ENCODE measurements at regions not wholly inside any gene's neighbourhood (a gene's known extent, or its start where the extent isn't known, plus 50 kb on each side); places are given as distances from the start of the nearest gene placed in this dataset.

- no peak for DNase-seq
These were observed 50.5 kb downstream of the RGS12 start for GRCh38 chr4:3343358-3343757.

GRCh38 chr4:3344104-3344503, 51.3 kb downstream of the RGS12 start:
- DNase-seq, result no peak

- no peak for DNase-seq
These were observed 51.8 kb downstream of the RGS12 start for GRCh38 chr4:3344596-3344995.

- no peak for DNase-seq
These were observed 52.6 kb downstream of the RGS12 start for GRCh38 chr4:3345384-3345783.

GRCh38 chr4:3346146-3346545, 53.3 kb downstream of the RGS12 start:
- DNase-seq, result peak; percentile 65

GRCh38 chr4:3347871-3348270, 55.0 kb downstream of the RGS12 start:
- no peak for DNase-seq

GRCh38 chr4:3348621-3349020, 55.8 kb downstream of the RGS12 start:
- no peak for DNase-seq

DNA sequence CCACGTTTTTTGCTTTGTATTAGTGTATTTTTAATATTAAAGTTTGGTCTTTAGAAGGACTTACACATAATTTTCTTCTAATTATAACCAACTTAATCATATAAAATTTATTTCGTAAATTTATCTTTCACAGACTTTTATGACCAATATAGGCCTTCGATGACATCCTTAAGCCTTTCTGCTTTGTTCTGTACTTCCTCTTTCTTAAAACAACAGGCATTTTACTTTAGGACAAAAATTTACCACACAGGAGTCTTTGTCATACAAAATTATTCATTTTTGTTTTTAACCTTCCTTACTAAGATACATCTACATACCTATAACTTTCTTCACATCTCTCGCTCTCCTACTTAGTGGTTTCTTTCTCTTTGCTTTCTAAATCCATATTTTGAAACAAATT, 56.3 kb downstream of the RGS12 start:
- no peak for DNase-seq

GRCh38 chr4:3351997-3352396, 59.2 kb downstream of the RGS12 start:
- DNase-seq, result no peak

DNA sequence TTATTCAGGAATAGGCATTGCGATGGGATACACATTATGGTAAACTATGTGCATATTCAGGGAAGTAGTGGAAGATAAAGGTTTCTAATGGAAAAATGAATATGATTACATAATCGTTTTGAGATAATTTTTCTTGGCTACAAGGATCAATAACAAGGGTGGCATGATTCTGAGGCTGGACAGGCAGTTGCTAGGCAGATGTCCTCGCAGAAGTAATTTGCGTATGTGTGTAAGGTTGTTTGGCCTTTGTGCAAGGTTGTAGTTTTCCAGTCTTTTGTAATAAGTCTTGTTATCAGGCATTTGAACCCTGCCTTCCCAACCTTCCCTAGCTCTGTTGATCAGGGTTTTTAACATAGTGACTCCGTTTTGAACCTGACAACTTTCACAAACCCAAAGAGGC, 59.7 kb downstream of the RGS12 start:
- no peak for DNase-seq

DNA sequence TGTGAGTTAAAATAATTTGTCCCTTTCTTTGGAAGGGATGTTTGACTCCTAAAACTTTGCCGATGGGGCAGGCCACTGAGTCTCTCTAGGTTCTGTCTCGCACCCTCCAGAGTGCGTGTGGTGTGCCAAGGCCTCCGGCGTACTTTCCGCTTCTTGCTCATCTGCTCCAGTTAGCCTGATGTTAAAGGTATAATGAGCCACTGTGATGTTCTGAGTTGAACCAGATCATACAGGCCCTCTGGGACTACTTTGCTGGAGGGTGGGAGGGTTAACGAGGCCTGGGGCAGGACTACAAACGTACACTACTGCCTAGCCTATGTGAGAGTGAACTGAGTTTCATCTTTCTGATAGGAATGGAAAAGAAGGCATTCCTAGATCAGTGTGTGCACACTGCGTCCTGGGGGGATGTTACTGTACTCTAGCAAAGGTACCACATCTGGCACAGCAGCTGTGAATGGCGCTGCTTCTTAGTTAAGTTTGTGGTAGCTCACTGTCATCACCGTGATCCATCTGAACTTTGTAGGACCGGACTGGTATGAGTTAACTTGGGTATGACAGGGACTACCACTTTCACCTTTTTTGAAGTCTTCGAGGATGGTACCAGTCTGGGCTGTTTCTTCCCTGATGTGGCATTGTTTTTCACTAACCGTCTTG, 60.2 kb downstream of the RGS12 start:
- DNase-seq, result no peak

DNA sequence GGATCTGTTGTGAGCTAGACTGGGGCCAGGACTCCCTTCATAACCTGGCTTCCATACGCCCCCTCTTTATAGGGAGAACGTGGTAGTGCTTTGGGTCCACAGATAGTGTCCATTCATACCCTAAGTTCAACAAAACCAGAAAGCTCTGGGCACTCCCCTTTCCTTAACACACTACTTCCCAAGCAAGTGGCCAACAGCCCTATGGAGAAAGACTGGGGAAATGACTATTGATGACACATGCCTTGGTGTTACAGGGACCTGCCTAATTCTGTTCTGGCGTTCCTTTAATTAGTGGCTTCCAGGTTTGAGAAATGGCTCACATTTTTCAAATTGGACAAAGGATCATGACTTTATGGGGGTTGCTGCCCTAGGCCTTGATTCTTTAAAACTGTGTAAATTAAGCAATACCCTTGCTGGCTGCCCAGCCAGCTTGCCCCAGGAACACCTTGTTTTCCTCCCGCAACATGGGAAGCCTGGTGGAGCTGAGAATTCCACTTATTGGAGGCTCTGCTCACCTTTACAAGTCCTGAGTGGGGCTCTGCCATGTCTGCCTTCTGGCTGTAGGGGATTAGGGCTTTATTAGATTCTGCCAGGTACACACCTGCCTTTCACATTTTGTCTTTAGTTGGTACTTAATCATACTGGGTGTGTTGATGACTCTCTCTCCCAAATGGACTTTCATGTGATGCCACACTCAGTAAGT, 61.1 kb downstream of the RGS12 start:
- no peak for DNase-seq

DNA sequence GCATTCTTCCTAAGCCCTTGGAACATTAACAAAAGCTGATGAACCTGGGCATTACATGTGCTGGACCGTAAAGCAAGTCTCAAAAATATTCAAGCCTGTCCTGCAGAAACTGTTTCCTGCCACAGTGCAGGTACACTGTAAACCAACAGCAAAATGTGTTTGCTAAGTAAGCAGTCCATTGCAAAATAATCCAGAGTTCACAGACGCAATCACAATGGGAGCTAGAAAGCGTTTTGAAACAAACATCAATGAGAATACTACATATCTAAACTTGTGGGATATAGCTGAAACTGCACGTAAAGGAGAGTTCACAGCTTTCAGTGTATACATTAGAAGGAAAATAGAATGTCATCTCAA, 61.6 kb downstream of the RGS12 start:
- no peak for DNase-seq

DNA sequence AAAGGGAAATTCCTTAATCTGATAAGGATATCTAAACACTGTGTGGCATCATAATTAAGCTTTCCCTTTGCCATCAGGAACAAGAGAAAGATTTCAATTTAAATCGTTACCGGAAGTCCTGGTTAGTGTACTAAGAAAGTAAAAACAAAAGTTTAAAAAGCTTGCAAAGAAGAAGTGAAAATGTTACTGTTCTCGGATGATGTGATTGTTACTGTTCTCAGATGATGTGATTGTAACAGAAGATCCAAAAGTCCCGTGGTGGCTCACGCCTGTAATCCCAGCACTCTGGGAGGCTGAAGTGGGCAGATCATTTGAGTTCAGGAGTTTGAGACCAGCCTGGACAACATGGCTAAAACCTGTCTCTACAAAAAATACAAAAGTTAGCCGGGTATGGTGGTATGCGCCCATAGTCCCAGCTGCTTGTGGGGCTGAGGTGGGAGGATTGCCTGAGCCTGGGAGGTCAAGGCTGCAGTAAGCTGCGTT, 62.5 kb downstream of the RGS12 start:
- DNase-seq, result no peak

DNA sequence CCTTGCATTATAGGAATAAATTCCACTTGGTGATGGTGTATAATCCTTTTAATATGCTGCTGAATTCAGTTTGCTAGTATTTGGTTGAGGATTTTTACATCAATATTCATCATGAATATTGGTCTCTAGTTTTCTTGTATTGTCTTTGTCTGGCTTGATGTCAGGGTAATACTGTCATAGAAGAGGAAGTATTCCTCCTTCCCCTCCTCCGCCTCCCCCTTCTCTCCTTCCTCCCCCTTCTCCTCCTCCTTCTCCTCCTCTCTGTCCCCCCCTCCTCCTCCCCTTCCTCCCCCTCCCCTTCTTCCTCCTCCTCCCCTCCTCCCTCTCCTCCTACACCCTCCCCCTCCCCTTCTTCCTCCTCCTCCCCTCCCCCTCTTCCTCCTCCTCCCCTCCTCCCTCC, 65.8 kb downstream of the RGS12 start:
- DNase-seq, result no peak

- no peak for DNase-seq
These were observed 68.0 kb downstream of the RGS12 start for GRCh38 chr4:3360777-3361176.

DNA sequence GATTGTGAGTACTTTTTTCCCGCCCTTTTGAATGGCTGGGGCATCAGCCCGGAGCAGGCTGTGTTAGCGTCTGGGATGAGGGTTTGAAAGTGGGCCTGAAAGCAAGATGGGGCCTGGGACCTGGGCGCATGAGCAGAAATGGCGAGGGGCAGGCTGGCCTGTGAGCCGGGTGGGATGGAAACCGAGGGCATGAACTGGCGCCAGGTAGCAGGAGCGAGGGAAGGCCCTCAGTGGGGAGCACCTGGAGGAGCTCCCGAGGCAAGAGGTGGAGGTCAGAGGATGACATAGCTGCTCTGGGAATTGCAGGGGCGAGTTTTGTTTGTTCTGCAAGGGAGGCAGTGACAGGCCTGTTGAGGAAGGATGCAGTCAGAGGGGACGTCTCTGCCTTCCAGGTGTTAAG, 68.6 kb downstream of the RGS12 start:
- no peak for DNase-seq

DNA sequence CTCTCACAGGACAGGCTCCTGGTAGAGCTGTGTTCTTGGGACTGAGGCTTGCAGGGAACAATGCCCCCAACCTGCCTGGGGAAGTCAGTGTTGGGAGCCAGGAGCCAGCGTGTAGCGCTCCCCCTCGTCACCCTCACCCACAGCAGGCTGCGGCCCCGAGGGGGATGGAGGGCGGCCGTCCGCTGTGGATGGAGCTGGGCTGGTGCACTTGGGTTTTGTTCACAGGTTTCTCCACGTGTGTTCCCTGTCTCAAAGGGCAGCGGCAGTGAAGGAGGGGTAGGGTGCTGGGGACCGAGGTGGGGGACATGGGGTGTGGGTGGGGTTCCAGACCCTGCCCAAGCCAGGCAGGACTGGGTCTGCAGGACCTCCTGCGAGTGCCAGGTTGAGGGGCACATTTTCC, 69.1 kb downstream of the RGS12 start:
- no peak for DNase-seq

- no peak for DNase-seq
These were observed 69.8 kb downstream of the RGS12 start for GRCh38 chr4:3362431-3363287.

DNA sequence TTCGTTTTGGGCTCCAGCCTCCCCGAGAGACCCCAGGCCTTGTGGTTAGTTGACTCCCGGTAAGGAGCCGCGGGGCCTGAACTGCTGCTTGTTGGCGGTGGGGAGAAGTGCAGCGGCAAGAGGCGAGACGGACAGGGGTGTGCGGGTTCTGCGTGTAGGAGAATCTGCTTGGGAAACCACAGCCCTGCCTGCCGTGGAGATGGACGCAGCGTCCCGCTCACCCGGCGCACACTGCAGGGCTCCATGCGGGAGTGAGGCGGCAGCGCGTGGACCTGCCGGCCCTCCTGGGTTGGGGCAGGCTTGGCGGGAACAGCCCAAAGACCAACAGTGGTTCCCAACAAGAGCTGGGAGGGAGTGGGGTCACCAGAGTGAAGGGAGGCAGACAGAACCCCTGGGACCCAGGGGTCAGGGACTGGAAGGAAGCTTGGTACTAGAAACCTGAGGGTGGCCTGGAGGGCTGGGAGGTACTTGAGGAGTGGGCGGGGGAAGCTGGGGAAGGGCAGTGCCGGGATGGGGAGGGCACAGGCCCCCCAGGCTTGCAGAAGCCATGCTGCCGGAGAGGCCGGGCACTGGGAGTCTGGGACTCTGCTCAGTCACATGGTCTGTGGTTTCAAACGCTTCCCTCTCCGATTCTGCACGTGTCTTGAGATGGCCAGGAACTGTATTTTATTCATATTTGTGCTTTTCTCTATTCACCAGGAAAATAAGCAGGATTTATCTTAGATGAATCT, 70.8 kb downstream of the RGS12 start:
- DNase-seq, result no peak

GRCh38 chr4:3364199-3364598, 71.4 kb downstream of the RGS12 start:
- no peak for DNase-seq

DNA sequence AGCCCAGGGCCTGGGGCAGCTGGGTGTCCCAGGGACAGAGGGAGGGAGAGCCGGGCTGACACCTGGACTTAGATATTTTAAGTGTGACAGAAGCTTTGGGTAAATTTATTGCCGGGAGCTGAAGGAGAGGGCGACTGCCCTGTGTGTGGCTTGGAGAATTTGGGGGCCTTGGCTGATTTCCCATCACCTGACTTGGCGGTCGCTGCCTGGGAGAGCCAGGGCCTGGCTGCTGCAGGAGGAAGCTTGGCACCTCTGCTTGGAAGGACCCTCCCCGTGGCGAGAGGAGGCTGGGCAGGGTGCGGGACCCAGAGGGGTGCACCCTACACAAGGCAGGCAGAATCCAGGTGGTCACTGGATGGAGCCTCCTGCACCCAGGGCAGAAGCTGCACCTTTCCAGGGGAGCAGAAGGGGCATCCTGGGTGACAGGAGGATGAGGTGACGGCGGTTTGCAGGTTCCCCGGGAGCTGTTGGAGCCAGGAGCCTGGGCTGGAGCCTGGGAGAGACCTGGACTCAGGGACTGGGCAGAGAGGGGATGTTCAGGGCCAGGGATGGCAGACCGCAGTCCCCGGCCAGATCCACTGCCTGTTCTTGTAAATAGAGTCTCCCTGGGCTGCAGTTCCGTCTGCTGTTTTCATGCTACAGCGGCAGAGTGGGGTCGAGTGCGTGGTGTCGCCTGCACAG, 72.0 kb downstream of the RGS12 start:
- DNase-seq, result no peak

GRCh38 chr4:3365326-3365725, 72.5 kb downstream of the RGS12 start:
- no peak for DNase-seq

Data from amniotic stem cell (primary cell).